Smooth muscle cell (in vitro differentiated cells): ENCODE measurements at regions not wholly inside any gene's neighbourhood (a gene's known extent, or its start where the extent isn't known, plus 50 kb on each side); places are given as distances from the start of the nearest gene placed in this dataset.

Experiments
- DNase-seq: peaks from one replicate; lab custom pipeline; 2025; ENCODE audit not compliant: unreplicated experiment; lab: John Stamatoyannopoulos, UW
- H2AFZ ChIP-seq: fragments of 200-600 bp; sonication (generic); 2 replicates; pipeline ENCODE4 v1.6.0; 2016; ENCODE audit warnings: antibody characterized with exemption, low read depth, mild to moderate bottlenecking
- H3F3A ChIP-seq: fragments of 200-600 bp; sonication (generic); 2 replicates; pipeline ENCODE4 v1.6.0; 2017; ENCODE audit warnings: antibody characterized with exemption, low read depth
- H3K27ac ChIP-seq: fragments of 200-600 bp; sonication (generic); 2 replicates; pipeline ENCODE4 v1.5.1; 2016; ENCODE audit warnings: low read depth, mild to moderate bottlenecking
- H3K27me3 ChIP-seq: fragments of 200-600 bp; sonication (generic); 2 replicates; pipeline ENCODE4 v1.6.1; 2016; ENCODE audit warnings: low read depth, mild to moderate bottlenecking
- H3K36me3 ChIP-seq: fragments of 200-600 bp; sonication (generic); 2 replicates; pipeline ENCODE4 v1.5.1; 2016; ENCODE audit warnings: low read depth
- H3K4me1 ChIP-seq: fragments of 200-600 bp; sonication (generic); 2 replicates; pipeline ENCODE4 v1.5.1; 2016; ENCODE audit warnings: low read depth
- H3K4me2 ChIP-seq: fragments of 200-600 bp; sonication (generic); 2 replicates; pipeline ENCODE4 v1.6.0; 2016; ENCODE audit warnings: mild to moderate bottlenecking
- H3K4me3 ChIP-seq: fragments of 200-600 bp; sonication (generic); 2 replicates; pipeline ENCODE4 v1.5.1; 2016; ENCODE audit warnings: mild to moderate bottlenecking
- H3K79me2 ChIP-seq: fragments of 200-600 bp; sonication (generic); 2 replicates; pipeline ENCODE4 v1.6.0; 2016; ENCODE audit warnings: low read depth, mild to moderate bottlenecking
- H3K9ac ChIP-seq: fragments of 200-600 bp; sonication (generic); 2 replicates; pipeline ENCODE4 v1.6.0; 2016; ENCODE audit warnings: low read depth
- H3K9me3 ChIP-seq: fragments of 200-600 bp; sonication (generic); replicated peaks from 2 replicates; pipeline ENCODE4 v1.5.1; 2016; ENCODE audit warnings: low read depth
- H4K20me1 ChIP-seq: fragments of 200-600 bp; sonication (generic); 2 replicates; pipeline ENCODE4 v1.6.0; 2016; ENCODE audit warnings: low read depth
- WGBS: methylation state at CpG from one replicate; pipeline ENCODE4 v1.1.7; 2016; ENCODE audit warnings: low lambda C conversion rate; 5-methylcytosine and 5-hydroxymethylcytosine counted together
- TF ChIP-seq, protein P1 (sequence below): fragments of 200-600 bp; sonication (generic); IDR thresholded peaks from 2 replicates; pipeline ENCODE4 v1.5.1; 2017; ENCODE audit warnings: borderline replicate concordance, mild to moderate bottlenecking, antibody characterized with exemption; ENCODE audit not compliant: insufficient read depth, poor library complexity, severe bottlenecking

DNA sequence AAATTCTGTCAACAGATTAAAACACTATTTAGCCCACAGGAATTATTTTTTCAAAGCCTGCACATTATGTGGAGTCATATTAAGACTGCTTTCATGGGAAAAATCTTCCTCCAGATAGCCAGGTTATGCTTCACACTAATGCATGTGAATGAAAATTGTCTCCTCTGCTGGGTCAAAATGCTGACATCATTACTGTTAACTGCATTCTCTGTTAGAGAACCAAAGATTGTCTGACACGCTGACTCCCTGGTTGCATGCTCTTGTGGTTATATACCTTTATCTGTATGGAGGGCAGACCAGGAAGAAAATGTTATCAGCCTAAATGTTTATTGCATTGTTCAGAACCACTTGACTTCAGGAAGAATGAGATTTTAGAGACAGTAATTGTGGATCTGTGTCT, 432.2 kb upstream of the MDGA2 start:
- no peaks in the 10 kb centered on the region for H3K36me3 ChIP-seq
- no peak overlapping the region for H3K9ac ChIP-seq
- no peak for DNase-seq
- H3K79me2 ChIP-seq, result no peaks in the 10 kb centered on the region
- no peaks in the 10 kb centered on the region for H3K4me1 ChIP-seq
- H4K20me1 ChIP-seq, result no peaks in the 10 kb centered on the region
- no peaks in the 10 kb centered on the region for H3F3A ChIP-seq
- TF ChIP-seq, protein P1, sequence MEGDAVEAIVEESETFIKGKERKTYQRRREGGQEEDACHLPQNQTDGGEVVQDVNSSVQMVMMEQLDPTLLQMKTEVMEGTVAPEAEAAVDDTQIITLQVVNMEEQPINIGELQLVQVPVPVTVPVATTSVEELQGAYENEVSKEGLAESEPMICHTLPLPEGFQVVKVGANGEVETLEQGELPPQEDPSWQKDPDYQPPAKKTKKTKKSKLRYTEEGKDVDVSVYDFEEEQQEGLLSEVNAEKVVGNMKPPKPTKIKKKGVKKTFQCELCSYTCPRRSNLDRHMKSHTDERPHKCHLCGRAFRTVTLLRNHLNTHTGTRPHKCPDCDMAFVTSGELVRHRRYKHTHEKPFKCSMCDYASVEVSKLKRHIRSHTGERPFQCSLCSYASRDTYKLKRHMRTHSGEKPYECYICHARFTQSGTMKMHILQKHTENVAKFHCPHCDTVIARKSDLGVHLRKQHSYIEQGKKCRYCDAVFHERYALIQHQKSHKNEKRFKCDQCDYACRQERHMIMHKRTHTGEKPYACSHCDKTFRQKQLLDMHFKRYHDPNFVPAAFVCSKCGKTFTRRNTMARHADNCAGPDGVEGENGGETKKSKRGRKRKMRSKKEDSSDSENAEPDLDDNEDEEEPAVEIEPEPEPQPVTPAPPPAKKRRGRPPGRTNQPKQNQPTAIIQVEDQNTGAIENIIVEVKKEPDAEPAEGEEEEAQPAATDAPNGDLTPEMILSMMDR, result no peak
- H3K4me2 ChIP-seq, result no peak overlapping the region
- WGBS, result 16% methylated on average over 1 of the region's 1 CpG
- H2AFZ ChIP-seq, result peak overlapping the region; percentile 21
- H3K27me3 ChIP-seq, result no peaks in the 10 kb centered on the region
- no peak overlapping the region for H3K27ac ChIP-seq
- no peak overlapping the region for H3K4me3 ChIP-seq
- no peaks in the 10 kb centered on the region for H3K9me3 ChIP-seq

DNA sequence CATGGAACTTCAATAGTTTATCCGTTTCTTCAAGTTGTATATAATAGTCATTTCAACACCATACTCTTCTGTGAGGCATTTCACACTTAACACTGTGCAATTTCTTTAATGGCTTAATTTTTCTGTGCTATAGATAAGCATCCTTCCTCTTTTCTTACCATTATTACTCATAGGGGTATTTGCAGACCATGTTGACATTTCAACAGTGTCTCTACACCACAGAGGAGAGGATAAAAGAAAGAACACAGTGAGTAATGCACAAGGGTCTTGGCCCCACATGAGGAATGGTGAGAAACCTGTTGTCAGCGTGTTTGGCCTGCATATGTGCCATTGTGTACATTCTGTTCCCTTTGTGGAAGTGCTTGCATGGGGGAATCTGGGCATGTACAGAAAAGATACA, 421.5 kb upstream of the MDGA2 start:
- Histone ChIP-seq H4K20me1 (no peaks in the 10 kb centered on the region), H3K9ac (no peak overlapping the region), H3K36me3 (no peaks in the 10 kb centered on the region), H3K27me3 (no peaks in the 10 kb centered on the region), H3K4me1 (no peaks in the 10 kb centered on the region), H3K9me3 (no peaks in the 10 kb centered on the region), H3K4me2 (no peak overlapping the region), H3F3A (no peaks in the 10 kb centered on the region), H2AFZ (no peak overlapping the region), H3K79me2 (no peaks in the 10 kb centered on the region), H3K27ac (no peak overlapping the region), H3K4me3 (no peak overlapping the region)
- no peak for DNase-seq
- 84% methylated on average over 2 of the region's 2 CpGs for WGBS
- TF ChIP-seq, protein P1, result no peak

DNA sequence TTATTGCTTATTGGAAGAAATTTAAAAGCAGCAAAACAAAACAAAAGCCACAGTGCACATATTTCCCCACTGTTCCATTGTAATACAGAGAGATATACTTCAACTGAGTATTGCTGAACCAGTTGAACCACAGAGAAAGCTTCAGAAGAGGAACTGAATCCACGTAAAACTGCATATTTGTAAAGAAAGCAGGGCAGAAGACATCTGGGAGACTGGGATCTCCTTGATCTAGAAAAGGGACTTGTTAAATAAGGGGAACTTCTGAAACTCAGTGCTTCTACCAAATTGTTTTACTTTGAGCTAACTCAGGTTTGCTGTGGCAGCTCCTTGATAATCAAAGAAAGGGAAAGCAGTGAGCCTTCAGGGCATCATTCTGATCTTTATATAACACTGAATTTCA, 411.1 kb upstream of the MDGA2 start:
- 83% methylated on average over 1 of the region's 1 CpG for WGBS
- Histone ChIP-seq H3K36me3 (no peaks in the 10 kb centered on the region), H3K9me3 (no peaks in the 10 kb centered on the region), H2AFZ (peak overlapping the region; percentile 65), H3K79me2 (no peaks in the 10 kb centered on the region), H3K27me3 (no peaks in the 10 kb centered on the region), H3K27ac (no peak overlapping the region), H3F3A (no peaks in the 10 kb centered on the region), H3K4me3 (no peak overlapping the region), H3K9ac (no peak overlapping the region), H3K4me1 (no peaks in the 10 kb centered on the region), H3K4me2 (no peak overlapping the region), H4K20me1 (no peaks in the 10 kb centered on the region)
- TF ChIP-seq, protein P1, result no peak
- DNase-seq, result no peak

DNA sequence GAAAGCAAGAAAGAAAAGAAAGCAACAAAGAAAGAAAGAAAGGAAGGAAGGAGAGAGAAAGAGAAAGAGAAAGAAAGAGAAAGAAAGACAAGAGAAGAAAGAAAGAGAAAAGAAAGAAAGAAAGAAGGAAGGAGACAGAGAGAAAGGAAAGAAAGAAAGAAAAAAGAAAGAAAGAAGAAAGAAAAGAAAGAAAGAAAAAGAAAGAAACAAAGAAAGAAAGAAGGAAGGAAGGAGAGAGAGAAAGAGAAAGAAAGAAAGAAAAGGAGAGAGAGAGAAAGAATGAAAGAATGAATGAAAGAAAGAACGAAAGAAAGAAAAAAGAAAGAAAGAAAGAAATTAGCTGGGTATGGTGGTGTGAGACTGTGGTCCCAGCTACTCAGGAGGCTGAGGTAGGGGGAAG, 400.1 kb upstream of the MDGA2 start:
- WGBS, result 67% methylated on average over 1 of the region's 1 CpG
- Histone ChIP-seq H3K36me3 (no peaks in the 10 kb centered on the region), H3K27ac (no peak overlapping the region), H3K9me3 (no peaks in the 10 kb centered on the region), H3F3A (no peaks in the 10 kb centered on the region), H3K4me2 (no peak overlapping the region), H3K27me3 (no peaks in the 10 kb centered on the region), H2AFZ (no peak overlapping the region), H4K20me1 (no peaks in the 10 kb centered on the region), H3K4me3 (no peak overlapping the region), H3K79me2 (no peaks in the 10 kb centered on the region), H3K9ac (no peak overlapping the region), H3K4me1 (no peaks in the 10 kb centered on the region)
- DNase-seq, result no peak
- TF ChIP-seq, protein P1, result no peak
